Parathyroid adenoma (tissue), 2 donors: ENCODE measurements at regions not wholly inside any gene's neighbourhood (a gene's known extent, or its start where the extent isn't known, plus 50 kb on each side); places are given as distances from the start of the nearest gene placed in this dataset.
A peak's percentile ranks its signal among the peaks of the same experiment; 100 is the strongest.
"Not testable (repeated sequence)": the region's sequence is repeated elsewhere in the genome, so short reads cannot be mapped to it uniquely, and the experiment has no call there.

Experiments used
- H2AFZ ChIP-seq: fragments of 300-600 bp; sonication (generic); one replicate; pipeline ENCODE4 v1.7.0; 2017; ENCODE audit warnings: antibody characterized with exemption, mild to moderate bottlenecking
- H3K27ac ChIP-seq: fragments of 300-600 bp; sonication (generic); one replicate; pipeline ENCODE4 v1.7.0; 2017
- H3K27me3 ChIP-seq: fragments of 300-600 bp; sonication (generic); one replicate; pipeline ENCODE4 v1.7.0; 2017; ENCODE audit warnings: low read length; ENCODE audit not compliant: control insufficient read depth, insufficient read depth
- H3K36me3 ChIP-seq: fragments of 300-600 bp; sonication (generic); one replicate; pipeline ENCODE4 v1.7.0; 2017; ENCODE audit warnings: low read length; ENCODE audit not compliant: control insufficient read depth, insufficient read depth
- H3K4me1 ChIP-seq: fragments of 300-600 bp; sonication (generic); one replicate; pipeline ENCODE4 v1.7.0; 2017; ENCODE audit warnings: control low read depth
- H3K4me2 ChIP-seq: fragments of 300-600 bp; sonication (generic); one replicate; pipeline ENCODE4 v1.7.0; 2017; ENCODE audit warnings: low read length
- H3K4me3 ChIP-seq: fragments of 300-600 bp; sonication (generic); one replicate; pipeline ENCODE4 v1.7.0; 2017; ENCODE audit warnings: low read depth, low read length
- H3K79me2 ChIP-seq: fragments of 300-600 bp; sonication (generic); one replicate; pipeline ENCODE4 v1.7.0; 2017; ENCODE audit warnings: control low read depth
- H3K9ac ChIP-seq: fragments of 300-600 bp; sonication (generic); one replicate; pipeline ENCODE4 v1.7.0; 2017; ENCODE audit warnings: mild to moderate bottlenecking
- H3K9me3 ChIP-seq: fragments of 300-600 bp; sonication (generic); one replicate; pipeline ENCODE4 v1.7.0; 2017; ENCODE audit warnings: low read length; ENCODE audit not compliant: control insufficient read depth
- TF ChIP-seq, protein P1 (sequence below): fragments of 300-600 bp; sonication (generic); IDR thresholded peaks from one replicate; pipeline ENCODE4 v1.7.0; 2017; ENCODE audit warnings: antibody characterized with exemption, mild to moderate bottlenecking
- donor health status: primary hyperparathyroidism.

DNA sequence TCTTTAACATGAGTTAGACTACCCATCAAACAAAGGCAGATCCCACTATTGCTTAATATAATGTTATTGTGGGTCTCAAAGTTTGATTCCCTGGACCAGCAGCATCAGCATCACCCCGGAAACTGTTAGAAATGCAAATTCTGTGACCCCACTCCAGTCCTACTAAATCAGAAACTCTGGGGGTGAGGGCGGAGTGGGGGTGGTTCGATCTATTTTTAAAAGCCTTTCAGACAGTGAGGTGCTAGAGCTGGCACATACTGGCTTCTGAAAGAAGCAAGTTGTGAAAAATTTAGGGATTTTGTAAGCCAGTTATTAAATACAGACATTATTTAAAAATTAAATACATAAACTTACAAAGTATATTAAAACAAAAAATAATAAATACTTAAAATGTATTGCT is 513.2 kb downstream of the NFIB start:
- Histone ChIP-seq H3K9ac (no peak overlapping the region), H3K36me3 (no peaks in the 10 kb centered on the region), H2AFZ (no peak overlapping the region), H3K27me3 (no peaks in the 10 kb centered on the region), H3K4me2 (no peak overlapping the region), H3K9me3 (no peaks in the 10 kb centered on the region), H3K4me3 (no peak overlapping the region), H3K4me1 (no peaks in the 10 kb centered on the region), H3K27ac (no peak overlapping the region), H3K79me2 (no peaks in the 10 kb centered on the region)
- TF ChIP-seq, protein P1, sequence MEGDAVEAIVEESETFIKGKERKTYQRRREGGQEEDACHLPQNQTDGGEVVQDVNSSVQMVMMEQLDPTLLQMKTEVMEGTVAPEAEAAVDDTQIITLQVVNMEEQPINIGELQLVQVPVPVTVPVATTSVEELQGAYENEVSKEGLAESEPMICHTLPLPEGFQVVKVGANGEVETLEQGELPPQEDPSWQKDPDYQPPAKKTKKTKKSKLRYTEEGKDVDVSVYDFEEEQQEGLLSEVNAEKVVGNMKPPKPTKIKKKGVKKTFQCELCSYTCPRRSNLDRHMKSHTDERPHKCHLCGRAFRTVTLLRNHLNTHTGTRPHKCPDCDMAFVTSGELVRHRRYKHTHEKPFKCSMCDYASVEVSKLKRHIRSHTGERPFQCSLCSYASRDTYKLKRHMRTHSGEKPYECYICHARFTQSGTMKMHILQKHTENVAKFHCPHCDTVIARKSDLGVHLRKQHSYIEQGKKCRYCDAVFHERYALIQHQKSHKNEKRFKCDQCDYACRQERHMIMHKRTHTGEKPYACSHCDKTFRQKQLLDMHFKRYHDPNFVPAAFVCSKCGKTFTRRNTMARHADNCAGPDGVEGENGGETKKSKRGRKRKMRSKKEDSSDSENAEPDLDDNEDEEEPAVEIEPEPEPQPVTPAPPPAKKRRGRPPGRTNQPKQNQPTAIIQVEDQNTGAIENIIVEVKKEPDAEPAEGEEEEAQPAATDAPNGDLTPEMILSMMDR: no peak

DNA sequence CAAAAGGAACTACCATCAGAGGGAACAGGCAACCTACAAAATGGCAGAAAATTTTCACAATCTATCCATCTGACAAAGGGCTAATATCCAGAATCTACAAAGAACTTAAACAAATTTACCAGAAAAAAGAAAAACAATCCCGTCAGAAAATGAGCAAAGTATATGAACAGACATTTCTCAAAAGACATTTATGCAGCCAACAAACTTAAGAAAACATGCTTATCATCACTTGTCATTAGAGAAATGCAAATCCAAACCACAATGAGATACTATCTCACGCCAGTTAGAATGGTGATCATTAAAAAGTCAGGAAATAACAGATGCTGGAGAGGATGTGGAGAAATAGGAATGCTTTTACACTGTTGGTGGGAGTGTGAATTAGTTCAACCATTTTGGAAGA is 516.2 kb downstream of the NFIB start:
- not testable (repeated sequence) for H3K36me3 ChIP-seq, H3K9me3 ChIP-seq, H2AFZ ChIP-seq, H3K79me2 ChIP-seq, H3K27me3 ChIP-seq, H3K4me3 ChIP-seq, H3K4me1 ChIP-seq, H3K9ac ChIP-seq, H3K27ac ChIP-seq, H3K4me2 ChIP-seq

- TF ChIP-seq, protein P1: no peak
- no peak overlapping the region for H3K9ac ChIP-seq
- H3K4me1 ChIP-seq: no peaks in the 10 kb centered on the region
- no peaks in the 10 kb centered on the region for H3K27me3 ChIP-seq
- H3K9me3 ChIP-seq: no peaks in the 10 kb centered on the region
- H3K4me3 ChIP-seq: no peak overlapping the region
- no peak overlapping the region for H2AFZ ChIP-seq
- no peaks in the 10 kb centered on the region for H3K79me2 ChIP-seq
- H3K4me2 ChIP-seq: no peak overlapping the region
- H3K27ac ChIP-seq: no peak overlapping the region
- H3K36me3 ChIP-seq: no peaks in the 10 kb centered on the region
Measured at GRCh38 chr9:13791816-13792215, 512.3 kb upstream of the MPDZ start.

DNA sequence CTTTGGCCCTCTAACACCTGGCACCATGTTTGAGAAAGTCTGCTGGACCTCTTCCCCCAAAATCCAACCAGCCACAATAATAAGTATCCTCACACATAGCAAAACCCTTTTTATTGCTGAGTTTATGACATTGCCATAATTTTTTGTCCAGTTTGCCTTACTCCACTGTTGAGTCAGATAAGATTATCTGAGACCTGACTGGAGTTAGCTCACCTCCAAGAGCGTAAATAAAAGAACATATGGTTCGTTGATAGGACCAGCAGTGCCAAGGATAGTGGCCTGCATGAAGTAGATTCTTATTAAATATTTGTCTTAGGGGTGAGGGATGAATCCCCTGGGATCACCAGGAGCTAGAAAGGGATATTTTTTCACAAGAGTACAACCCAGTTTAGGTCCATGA is 510.6 kb upstream of the MPDZ start:
- H2AFZ ChIP-seq: no peak overlapping the region
- H3K4me2 ChIP-seq: no peak overlapping the region
- H3K79me2 ChIP-seq: no peaks in the 10 kb centered on the region
- TF ChIP-seq, protein P1: no peak
- no peaks in the 10 kb centered on the region for H3K36me3 ChIP-seq
- no peaks in the 10 kb centered on the region for H3K9me3 ChIP-seq
- no peaks in the 10 kb centered on the region for H3K4me1 ChIP-seq
- no peaks in the 10 kb centered on the region for H3K27me3 ChIP-seq
- H3K4me3 ChIP-seq: no peak overlapping the region
- H3K27ac ChIP-seq: no peak overlapping the region
- no peak overlapping the region for H3K9ac ChIP-seq

DNA sequence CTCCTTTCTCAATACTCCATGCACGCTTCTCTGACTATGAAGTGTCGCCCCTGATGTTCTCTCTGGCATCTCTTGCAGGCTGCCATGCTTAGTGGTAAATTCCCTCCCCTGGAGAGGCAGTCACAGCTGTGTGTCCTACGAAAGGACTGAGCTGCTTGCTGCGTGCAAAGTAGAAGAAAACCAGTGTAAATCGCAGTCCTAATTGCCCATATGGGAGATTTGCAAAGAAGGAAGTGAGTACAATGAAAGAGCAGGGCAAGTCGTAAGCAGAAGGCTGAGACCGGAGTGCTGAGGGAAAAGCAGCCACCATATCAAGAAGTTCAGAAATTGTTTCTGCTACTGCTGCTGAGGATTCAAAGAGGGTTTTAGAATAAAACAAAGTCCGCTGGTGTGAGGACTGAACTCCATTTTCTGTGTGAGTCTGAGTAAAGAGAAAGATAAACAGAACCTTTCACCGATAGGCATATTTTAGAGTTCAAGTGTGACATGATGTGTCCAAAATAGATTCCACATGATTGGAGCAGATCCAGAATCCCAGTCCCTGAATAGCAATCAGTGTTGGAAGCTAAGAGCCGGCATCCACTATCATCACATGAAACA is 507.8 kb upstream of the MPDZ start:
- Histone ChIP-seq H3K79me2 (no peaks in the 10 kb centered on the region), H3K27ac (peak overlapping the region; percentile 29), H3K36me3 (no peaks in the 10 kb centered on the region), H3K4me3 (no peak overlapping the region), H3K4me1 (no peaks in the 10 kb centered on the region), H3K9ac (no peak overlapping the region), H3K4me2 (no peak overlapping the region), H2AFZ (peak overlapping the region; percentile 33), H3K27me3 (no peaks in the 10 kb centered on the region), H3K9me3 (no peaks in the 10 kb centered on the region)
- TF ChIP-seq, protein P1: no peak
